ENCODE measurements at regions not wholly inside any gene's neighbourhood (a gene's known extent, or its start where the extent isn't known, plus 50 kb on each side); places are given as distances from the start of the nearest gene placed in this dataset.
A peak's percentile ranks its signal among the peaks of the same experiment; 100 is the strongest.
"Not testable (repeated sequence)": the region's sequence is repeated elsewhere in the genome, so short reads cannot be mapped to it uniquely, and the experiment has no call there.

DNA sequence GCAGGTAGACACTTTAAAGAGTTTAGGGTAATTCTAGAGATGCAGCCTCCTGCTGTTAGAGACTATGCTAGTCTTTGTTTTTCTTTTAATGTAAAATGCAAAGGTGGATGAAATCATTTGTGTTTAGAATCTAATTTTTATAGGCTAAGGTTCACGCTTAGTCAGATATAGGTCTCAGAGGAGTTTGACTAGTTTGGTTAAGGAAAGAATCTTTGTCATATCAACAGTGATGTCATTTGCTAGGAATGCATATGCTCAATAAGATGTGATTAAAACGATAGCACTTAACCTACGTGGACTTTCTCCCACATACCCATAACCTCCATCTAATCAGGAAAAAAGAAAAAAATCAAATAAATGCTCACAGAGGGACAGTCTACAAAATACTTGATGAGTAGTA is 859.3 kb upstream of the ATXN7L3B start:
- 82 to 85% methylated on average over 3 of the region's 3 CpGs for WGBS, 2 donors

DNA sequence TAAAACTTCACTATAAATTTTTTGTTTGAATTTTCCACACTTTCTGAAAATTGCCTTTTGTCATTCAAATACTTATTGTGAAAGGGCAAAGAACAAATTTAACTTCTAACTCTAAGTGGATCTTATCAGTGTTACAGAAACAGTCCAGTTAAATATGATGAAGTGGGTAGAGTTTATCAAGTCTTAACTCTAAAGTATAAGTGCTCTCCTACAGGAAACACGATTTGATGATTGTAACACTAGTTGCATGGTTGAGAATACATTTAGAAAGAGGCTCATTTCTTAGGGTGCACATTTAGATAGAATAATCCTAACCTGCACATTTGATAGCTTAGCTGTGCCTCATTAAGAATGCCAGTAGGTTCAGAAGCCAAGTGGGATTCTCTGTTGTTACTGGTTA is 838.3 kb upstream of the ATXN7L3B start:
- Histone ChIP-seq H3K4me3 (no peak overlapping the region), H3K9me3 (ENCODE audit: control insufficient read depth in 4 of 4, insufficient read depth in 3 of 4, low read length in 3 of 4) (peaks cover 0 to 6% (median 0%) of the 10 kb centered on the region in 4 donors), H3K4me1 (ENCODE audit: control insufficient read depth in 5 of 5, insufficient read depth in 5 of 5, low read length in 5 of 5) (no peaks in the 10 kb centered on the region), H3K9ac (ENCODE audit: insufficient read depth in 1 of 2, low read length in 2 of 2) (no peak overlapping the region), H3K27ac (ENCODE audit: low read depth in 1 of 2, low read length in 1 of 2) (no peak overlapping the region), H3K36me3 (ENCODE audit: control insufficient read depth in 4 of 4, insufficient read depth in 4 of 4, low read length in 4 of 4) (no peaks in the 10 kb centered on the region), H3K27me3 (ENCODE audit: control insufficient read depth in 3 of 3, insufficient read depth in 3 of 3, low read length in 2 of 3) (no peaks in the 10 kb centered on the region)
- no peak for ATAC-seq (ENCODE audit: insufficient read depth, low FRiP score)
- TF ChIP-seq, protein P1, sequence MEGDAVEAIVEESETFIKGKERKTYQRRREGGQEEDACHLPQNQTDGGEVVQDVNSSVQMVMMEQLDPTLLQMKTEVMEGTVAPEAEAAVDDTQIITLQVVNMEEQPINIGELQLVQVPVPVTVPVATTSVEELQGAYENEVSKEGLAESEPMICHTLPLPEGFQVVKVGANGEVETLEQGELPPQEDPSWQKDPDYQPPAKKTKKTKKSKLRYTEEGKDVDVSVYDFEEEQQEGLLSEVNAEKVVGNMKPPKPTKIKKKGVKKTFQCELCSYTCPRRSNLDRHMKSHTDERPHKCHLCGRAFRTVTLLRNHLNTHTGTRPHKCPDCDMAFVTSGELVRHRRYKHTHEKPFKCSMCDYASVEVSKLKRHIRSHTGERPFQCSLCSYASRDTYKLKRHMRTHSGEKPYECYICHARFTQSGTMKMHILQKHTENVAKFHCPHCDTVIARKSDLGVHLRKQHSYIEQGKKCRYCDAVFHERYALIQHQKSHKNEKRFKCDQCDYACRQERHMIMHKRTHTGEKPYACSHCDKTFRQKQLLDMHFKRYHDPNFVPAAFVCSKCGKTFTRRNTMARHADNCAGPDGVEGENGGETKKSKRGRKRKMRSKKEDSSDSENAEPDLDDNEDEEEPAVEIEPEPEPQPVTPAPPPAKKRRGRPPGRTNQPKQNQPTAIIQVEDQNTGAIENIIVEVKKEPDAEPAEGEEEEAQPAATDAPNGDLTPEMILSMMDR (IDR thresholded peaks at IDR 0.05; ENCODE audit: control extremely low read depth, extremely low read depth): no peak
- WGBS, 2 donors: 39 to 71% methylated on average over 1 of the region's 1 CpG
- DNase-seq: peak in 2 of 3 donors; percentile 14 to 19

More for the DNA sequence above, 859.3 kb upstream of the ATXN7L3B start:
- DNase-seq (no peak), ATAC-seq (ENCODE audit: insufficient read depth, low FRiP score) (no peak)
- no peak overlapping the region for H3K27ac ChIP-seq (ENCODE audit: low read depth in 1 of 2, low read length in 1 of 2)
- no peak overlapping the region for H3K9ac ChIP-seq (ENCODE audit: insufficient read depth in 1 of 2, low read length in 2 of 2)
- H3K4me3 ChIP-seq: no peak overlapping the region
- TF ChIP-seq, protein P1 (IDR thresholded peaks at IDR 0.05; ENCODE audit: control extremely low read depth, extremely low read depth): no peak
- no peaks in the 10 kb centered on the region for H3K27me3 ChIP-seq (ENCODE audit: control insufficient read depth in 3 of 3, insufficient read depth in 3 of 3, low read length in 2 of 3)
- no peaks in the 10 kb centered on the region for H3K4me1 ChIP-seq (ENCODE audit: control insufficient read depth in 5 of 5, insufficient read depth in 5 of 5, low read length in 5 of 5)
- H3K9me3 ChIP-seq (ENCODE audit: control insufficient read depth in 4 of 4, insufficient read depth in 3 of 4, low read length in 3 of 4): no peaks in the 10 kb centered on the region
- H3K36me3 ChIP-seq (ENCODE audit: control insufficient read depth in 4 of 4, insufficient read depth in 4 of 4, low read length in 4 of 4): no peaks in the 10 kb centered on the region

DNA sequence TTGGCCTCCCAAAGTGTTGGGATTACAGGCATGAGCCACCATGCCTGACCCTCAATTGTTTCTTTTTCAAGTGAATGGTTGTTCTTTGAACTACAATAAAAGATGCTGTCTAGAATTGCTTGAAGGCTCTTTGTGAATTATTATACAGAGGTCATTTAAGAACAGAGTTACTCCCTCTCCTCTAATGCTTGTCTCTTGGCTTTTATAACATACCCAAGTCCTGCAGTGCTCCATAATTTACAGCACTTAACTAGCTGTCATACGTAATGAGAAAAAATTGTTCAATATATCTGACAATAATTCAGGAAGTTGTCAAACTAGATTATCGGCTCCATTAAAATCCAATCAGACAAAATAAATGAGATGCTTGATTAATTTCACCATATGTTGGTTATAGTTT is 823.0 kb upstream of the ATXN7L3B start:
- WGBS, 2 donors: 89 to 92% methylated on average over 2 of the region's 2 CpGs
- Histone ChIP-seq H3K27ac (ENCODE audit: low read depth in 1 of 2, low read length in 1 of 2) (no peak overlapping the region), H3K9ac (ENCODE audit: insufficient read depth in 1 of 2, low read length in 2 of 2) (no peak overlapping the region), H3K4me1 (ENCODE audit: control insufficient read depth in 5 of 5, insufficient read depth in 5 of 5, low read length in 5 of 5) (no peaks in the 10 kb centered on the region), H3K4me3 (no peak overlapping the region), H3K36me3 (ENCODE audit: control insufficient read depth in 4 of 4, insufficient read depth in 4 of 4, low read length in 4 of 4) (no peaks in the 10 kb centered on the region), H3K27me3 (ENCODE audit: control insufficient read depth in 3 of 3, insufficient read depth in 3 of 3, low read length in 2 of 3) (no peaks in the 10 kb centered on the region), H3K9me3 (ENCODE audit: control insufficient read depth in 4 of 4, insufficient read depth in 3 of 4, low read length in 3 of 4) (no peaks in the 10 kb centered on the region)
- DNase-seq (no peak), ATAC-seq (ENCODE audit: insufficient read depth, low FRiP score) (no peak)
- TF ChIP-seq, protein P1 (IDR thresholded peaks at IDR 0.05; ENCODE audit: control extremely low read depth, extremely low read depth): no peak

DNA sequence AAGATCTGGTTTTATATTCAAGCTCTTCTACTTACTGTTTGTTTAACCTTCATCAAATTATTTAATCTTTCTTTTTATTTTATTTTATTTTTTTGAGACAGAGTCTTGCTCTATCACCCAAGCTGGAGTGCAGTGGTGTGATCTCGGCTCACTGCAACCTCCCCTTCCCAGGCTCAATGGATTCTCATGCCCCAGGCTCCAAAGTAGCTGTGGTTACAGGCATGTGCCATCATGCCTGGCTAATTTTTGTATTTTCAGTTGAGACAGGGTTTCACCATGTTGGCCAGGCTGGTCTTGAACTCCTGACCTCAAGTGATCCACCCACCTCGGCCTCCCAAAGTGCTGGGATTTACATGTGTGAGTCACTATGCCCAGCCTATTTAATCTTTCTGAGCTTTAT is 821.5 kb upstream of the ATXN7L3B start:
- not testable (repeated sequence) for H3K4me3 ChIP-seq; H3K36me3 ChIP-seq (ENCODE audit: control insufficient read depth in 4 of 4, insufficient read depth in 4 of 4, low read length in 4 of 4); H3K9ac ChIP-seq (ENCODE audit: insufficient read depth in 1 of 2, low read length in 2 of 2); H3K27me3 ChIP-seq (ENCODE audit: control insufficient read depth in 3 of 3, insufficient read depth in 3 of 3, low read length in 2 of 3); H3K4me1 ChIP-seq (ENCODE audit: control insufficient read depth in 5 of 5, insufficient read depth in 5 of 5, low read length in 5 of 5); DNase-seq; ATAC-seq (ENCODE audit: insufficient read depth, low FRiP score); H3K27ac ChIP-seq (ENCODE audit: low read depth in 1 of 2, low read length in 1 of 2); H3K9me3 ChIP-seq (ENCODE audit: control insufficient read depth in 4 of 4, insufficient read depth in 3 of 4, low read length in 3 of 4)
- 65 to 72% methylated on average over 2 of the region's 2 CpGs for WGBS, 2 donors
